Neutrophil (primary cell): ENCODE measurements at regions not wholly inside any gene's neighbourhood (a gene's known extent, or its start where the extent isn't known, plus 50 kb on each side); places are given as distances from the start of the nearest gene placed in this dataset.

Source experiments
- H3K27ac ChIP-seq: fragments of 200-600 bp; sonication (generic); 2 replicates; pipeline ENCODE4 v1.5.1; 2016; ENCODE audit warnings: mild to moderate bottlenecking, moderate library complexity
- H3K27me3 ChIP-seq: fragments of 200-600 bp; sonication (generic); 2 replicates; pipeline ENCODE4 v1.6.0; 2016; ENCODE audit warnings: mild to moderate bottlenecking
- H3K36me3 ChIP-seq: fragments of 200-600 bp; sonication (generic); 2 replicates; pipeline ENCODE4 v1.5.1; 2017
- H3K4me1 ChIP-seq, 2 experiments: fragments of 200-600 bp in 1 of 2; sonication (generic) in 1 of 2; 1 replicate in 1 of 2; 2 replicates in 1 of 2; pipeline versions ENCODE4 v1.5.1 to v1.6.1; 2013 to 2016; ENCODE audit warnings: low read depth in 1 of 2, low read length in 1 of 2, mild to moderate bottlenecking in 1 of 2, moderate library complexity in 1 of 2; ENCODE audit not compliant: control insufficient read depth in 1 of 2, insufficient read depth in 1 of 2
- H3K4me3 ChIP-seq, 2 experiments: fragments of 200-600 bp in 1 of 2; sonication (generic) in 1 of 2; 1 replicate in 1 of 2; 2 replicates in 1 of 2; pipeline ENCODE4 v1.5.1; 2013 to 2016; ENCODE audit warnings: low read depth in 1 of 2, low read length in 1 of 2, mild to moderate bottlenecking in 1 of 2, moderate library complexity in 1 of 2
- H3K9me3 ChIP-seq: fragments of 200-600 bp; sonication (generic); 2 replicates; pipeline ENCODE4 v1.5.1; 2016
- TF ChIP-seq, protein P1 (sequence below): fragments of 200-600 bp; sonication (generic); IDR thresholded peaks from 2 replicates; pipeline ENCODE4 v1.5.1; 2016; ENCODE audit warnings: antibody characterized with exemption

DNA sequence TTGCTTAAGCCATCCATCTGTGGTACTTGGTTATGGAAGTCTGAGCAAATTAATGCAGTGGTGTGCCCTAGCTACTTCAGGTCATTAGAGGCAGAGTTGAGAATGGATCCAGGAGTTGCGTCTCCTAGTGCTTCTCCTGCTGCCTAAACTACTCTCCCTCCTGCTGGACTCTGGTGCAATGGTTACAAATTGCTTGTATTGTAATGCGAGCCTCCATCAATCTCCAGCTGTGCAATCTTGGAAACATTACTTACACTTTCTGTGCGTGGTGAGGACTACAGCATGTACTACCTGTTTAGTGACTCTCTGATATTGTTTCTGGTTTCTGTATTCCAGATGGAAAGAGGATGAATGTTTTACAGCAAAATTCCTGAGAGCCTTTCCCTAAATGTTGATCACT is 119.0 kb upstream of the CYRIA start:
- TF ChIP-seq, protein P1, sequence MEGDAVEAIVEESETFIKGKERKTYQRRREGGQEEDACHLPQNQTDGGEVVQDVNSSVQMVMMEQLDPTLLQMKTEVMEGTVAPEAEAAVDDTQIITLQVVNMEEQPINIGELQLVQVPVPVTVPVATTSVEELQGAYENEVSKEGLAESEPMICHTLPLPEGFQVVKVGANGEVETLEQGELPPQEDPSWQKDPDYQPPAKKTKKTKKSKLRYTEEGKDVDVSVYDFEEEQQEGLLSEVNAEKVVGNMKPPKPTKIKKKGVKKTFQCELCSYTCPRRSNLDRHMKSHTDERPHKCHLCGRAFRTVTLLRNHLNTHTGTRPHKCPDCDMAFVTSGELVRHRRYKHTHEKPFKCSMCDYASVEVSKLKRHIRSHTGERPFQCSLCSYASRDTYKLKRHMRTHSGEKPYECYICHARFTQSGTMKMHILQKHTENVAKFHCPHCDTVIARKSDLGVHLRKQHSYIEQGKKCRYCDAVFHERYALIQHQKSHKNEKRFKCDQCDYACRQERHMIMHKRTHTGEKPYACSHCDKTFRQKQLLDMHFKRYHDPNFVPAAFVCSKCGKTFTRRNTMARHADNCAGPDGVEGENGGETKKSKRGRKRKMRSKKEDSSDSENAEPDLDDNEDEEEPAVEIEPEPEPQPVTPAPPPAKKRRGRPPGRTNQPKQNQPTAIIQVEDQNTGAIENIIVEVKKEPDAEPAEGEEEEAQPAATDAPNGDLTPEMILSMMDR: no peak
- Histone ChIP-seq H3K4me1 (no peaks in the 10 kb centered on the region), H3K27ac (no peak overlapping the region), H3K36me3 (no peaks in the 10 kb centered on the region), H3K27me3 (no peaks in the 10 kb centered on the region), H3K4me3 (no peak overlapping the region), H3K9me3 (no peaks in the 10 kb centered on the region)

DNA sequence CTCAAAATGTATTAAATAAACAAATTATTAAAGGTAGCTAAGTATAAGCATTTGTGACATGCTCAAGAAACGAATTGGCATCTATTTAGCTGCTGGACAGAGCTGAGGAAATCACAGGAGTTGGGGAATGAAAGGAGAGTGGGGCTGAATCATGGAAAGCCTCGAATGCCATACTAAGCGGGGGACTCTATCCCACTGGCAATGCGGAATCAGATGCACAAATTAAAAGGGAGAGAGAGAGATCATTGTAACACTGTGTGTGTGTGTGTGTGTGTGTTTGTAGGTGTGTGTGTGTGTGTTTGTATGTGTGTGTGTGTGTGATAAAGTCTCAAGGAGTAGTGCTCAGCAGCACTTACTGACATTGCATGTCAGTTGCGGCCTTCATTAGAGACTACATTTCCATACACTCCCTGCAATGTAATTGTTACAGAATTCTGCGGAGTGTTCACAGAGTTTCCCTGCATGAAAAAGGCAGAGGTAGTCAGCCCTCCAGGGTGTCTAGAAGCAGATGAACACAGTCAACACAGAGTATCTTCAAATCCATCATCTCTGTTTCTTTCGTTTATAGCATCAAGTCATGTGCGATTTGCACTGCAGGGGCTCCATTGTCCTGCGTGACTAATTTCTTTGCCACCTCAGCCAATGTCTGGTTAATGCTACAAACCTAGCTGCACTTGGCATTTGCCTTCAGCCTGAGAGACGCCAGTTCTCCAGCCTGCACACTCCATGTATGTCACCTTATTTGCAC is 111.7 kb upstream of the CYRIA start:
- Histone ChIP-seq H3K4me3 (no peak overlapping the region), H3K27ac (no peak overlapping the region), H3K36me3 (no peaks in the 10 kb centered on the region), H3K9me3 (no peaks in the 10 kb centered on the region), H3K4me1 (no peaks in the 10 kb centered on the region), H3K27me3 (peaks cover 11% of the 10 kb centered on the region)
- TF ChIP-seq, protein P1: no peak

DNA sequence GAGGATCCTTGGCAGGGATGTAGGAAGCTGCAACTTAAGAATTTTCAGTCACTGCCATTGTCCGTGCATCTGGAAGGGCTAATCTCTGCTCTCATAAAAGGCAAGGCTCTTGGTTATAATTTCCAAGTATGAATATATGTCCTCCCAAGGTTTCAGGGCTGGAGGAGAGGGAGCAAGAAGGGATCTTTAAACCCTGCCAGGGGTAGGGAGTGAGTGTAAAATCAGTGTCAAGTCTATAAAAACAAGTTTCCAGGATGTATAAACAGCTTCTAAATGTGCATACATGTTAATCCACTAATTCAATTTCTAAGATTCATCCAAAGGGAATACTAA is 110.2 kb upstream of the CYRIA start:
- Histone ChIP-seq H3K4me3 (no peak overlapping the region), H3K4me1 (no peaks in the 10 kb centered on the region), H3K36me3 (no peaks in the 10 kb centered on the region), H3K27ac (no peak overlapping the region), H3K27me3 (peaks cover 11% of the 10 kb centered on the region), H3K9me3 (no peaks in the 10 kb centered on the region)
- TF ChIP-seq, protein P1: no peak

DNA sequence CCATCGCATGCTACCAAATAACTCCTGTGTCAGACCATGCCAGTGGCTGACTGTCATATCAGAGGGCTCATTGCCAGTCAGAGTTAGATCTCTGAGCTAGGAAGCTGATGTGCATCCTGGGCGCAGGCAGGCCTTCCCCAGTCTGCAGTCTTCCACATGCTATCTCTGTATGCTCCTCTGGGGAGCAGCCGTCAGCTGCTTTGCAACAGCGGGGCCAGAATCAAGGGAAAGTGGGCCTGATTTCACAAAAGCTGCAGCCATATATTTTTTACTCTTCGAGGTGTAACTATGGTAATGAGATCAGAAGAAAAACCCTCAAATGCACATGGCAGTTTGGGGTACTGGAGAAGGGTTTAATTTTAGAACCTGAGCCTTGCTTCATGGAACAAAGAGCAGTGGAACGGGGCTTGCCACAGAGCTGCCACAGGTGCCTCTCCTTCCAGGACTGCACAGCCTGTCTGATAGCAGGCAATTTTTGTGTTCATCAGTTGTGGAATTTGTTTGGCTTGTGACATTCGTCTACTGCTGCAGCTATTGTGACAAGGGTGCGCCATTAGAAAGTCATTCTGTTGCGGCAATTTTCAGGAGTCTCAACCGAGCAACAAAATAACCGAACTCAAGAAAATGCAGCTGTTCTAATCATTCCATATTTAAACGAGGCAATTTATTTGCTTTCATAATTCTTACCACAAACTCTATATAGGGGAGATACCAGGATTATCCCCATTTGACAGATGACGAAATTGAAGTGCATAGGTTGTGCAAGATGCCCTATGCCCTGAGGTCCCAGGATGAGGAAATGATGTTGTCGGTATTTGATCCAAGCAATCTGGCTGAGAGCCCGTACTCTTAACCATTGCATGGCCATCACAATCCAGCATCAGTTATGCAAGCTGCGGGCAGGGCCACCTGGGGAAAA is 109.6 kb upstream of the CYRIA start:
- TF ChIP-seq, protein P1: no peak
- no peak overlapping the region for H3K4me3 ChIP-seq
- no peaks in the 10 kb centered on the region for H3K9me3 ChIP-seq
- H3K4me1 ChIP-seq: no peaks in the 10 kb centered on the region
- H3K27ac ChIP-seq: no peak overlapping the region
- peaks cover 11% of the 10 kb centered on the region for H3K27me3 ChIP-seq
- H3K36me3 ChIP-seq: no peaks in the 10 kb centered on the region

DNA sequence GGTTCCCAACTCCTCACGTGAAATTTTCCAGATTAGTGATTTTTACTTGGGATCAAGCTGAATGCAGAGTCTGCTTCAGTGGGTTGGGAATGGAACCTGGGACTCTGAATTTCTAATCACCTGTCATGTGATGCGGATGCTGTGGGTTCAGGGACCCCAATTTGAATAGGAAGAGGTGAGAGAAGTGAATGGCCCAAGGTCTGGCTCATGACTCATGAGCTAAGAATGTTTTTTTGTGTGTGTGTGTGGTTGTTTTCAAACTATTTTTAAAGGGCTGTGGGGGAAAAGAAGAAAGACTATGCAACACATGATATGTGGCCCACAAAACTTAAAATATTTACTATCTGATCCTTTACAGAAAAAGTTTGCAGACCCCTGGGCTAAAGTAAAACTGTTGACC is 108.5 kb upstream of the CYRIA start:
- Histone ChIP-seq H3K27me3 (peaks cover 11% of the 10 kb centered on the region), H3K4me1 (no peaks in the 10 kb centered on the region), H3K27ac (no peak overlapping the region), H3K4me3 (no peak overlapping the region), H3K9me3 (no peaks in the 10 kb centered on the region), H3K36me3 (no peaks in the 10 kb centered on the region)
- TF ChIP-seq, protein P1: no peak
